MM.1S (cell line): ENCODE measurements at regions not wholly inside any gene's neighbourhood (a gene's known extent, or its start where the extent isn't known, plus 50 kb on each side); places are given as distances from the start of the nearest gene placed in this dataset.
"Not testable (repeated sequence)": the region's sequence is repeated elsewhere in the genome, so short reads cannot be mapped to it uniquely, and the experiment has no call there.

ENCODE experiments used
- DNase-seq: peaks from one replicate; pipeline ENCODE4 v3.0.0-alpha.2; 2015
- H2AFZ ChIP-seq: fragments of 300-600 bp; sonication (generic); 2 replicates; pipeline ENCODE4 v1.6.0; 2016; ENCODE audit warnings: antibody characterized with exemption, low read length
- H3F3A ChIP-seq: fragments of 300-600 bp; sonication (generic); 2 replicates; pipeline ENCODE4 v1.6.1; 2016; ENCODE audit warnings: mild to moderate bottlenecking, antibody characterized with exemption, low read length, moderate library complexity, mixed read lengths; ENCODE audit not compliant: insufficient read depth
- H3K27ac ChIP-seq: fragments of 300-600 bp; sonication (generic); 2 replicates; pipeline ENCODE4 v1.5.1; 2016; ENCODE audit warnings: mild to moderate bottlenecking, low read length
- H3K27me3 ChIP-seq: fragments of 300-600 bp; sonication (generic); replicated peaks from 2 replicates; pipeline ENCODE4 v1.6.0; 2016; ENCODE audit warnings: low read length; ENCODE audit not compliant: insufficient read depth
- H3K36me3 ChIP-seq: fragments of 300-600 bp; sonication (generic); replicated peaks from 2 replicates; pipeline ENCODE4 v1.6.1; 2016; ENCODE audit warnings: mild to moderate bottlenecking, low read length, mixed read lengths; ENCODE audit not compliant: insufficient read depth
- H3K4me1 ChIP-seq: fragments of 300-600 bp; sonication (generic); 2 replicates; pipeline ENCODE4 v1.6.1; 2016; ENCODE audit warnings: low read length, mixed read lengths
- H3K4me2 ChIP-seq: fragments of 300-600 bp; sonication (generic); 2 replicates; pipeline ENCODE4 v1.6.0; 2016; ENCODE audit warnings: low read depth, low read length
- H3K4me3 ChIP-seq: fragments of 300-600 bp; sonication (generic); 2 replicates; pipeline ENCODE4 v1.5.1; 2016; ENCODE audit warnings: low read length, mixed read lengths
- H3K79me2 ChIP-seq: fragments of 300-600 bp; sonication (generic); 2 replicates; pipeline ENCODE4 v1.6.1; 2016; ENCODE audit warnings: mixed run types, low read length, mixed read lengths
- H3K9ac ChIP-seq: fragments of 300-600 bp; sonication (generic); 2 replicates; pipeline ENCODE4 v1.6.1; 2016; ENCODE audit warnings: low read length, mixed read lengths
- H3K9me2 ChIP-seq: fragments of 300-600 bp; sonication (generic); replicated peaks from 2 replicates; pipeline ENCODE4 v1.6.1; 2016; ENCODE audit warnings: mild to moderate bottlenecking, low read length, mixed read lengths; ENCODE audit not compliant: insufficient read depth
- H3K9me3 ChIP-seq: fragments of 300-600 bp; sonication (generic); replicated peaks from 2 replicates; pipeline ENCODE4 v1.6.1; 2016; ENCODE audit warnings: mild to moderate bottlenecking, low read length, mixed read lengths; ENCODE audit not compliant: insufficient read depth
- H4K20me1 ChIP-seq: fragments of 300-600 bp; sonication (generic); 2 replicates; pipeline ENCODE4 v1.6.1; 2016; ENCODE audit warnings: mild to moderate bottlenecking, low read length, moderate library complexity, mixed read lengths; ENCODE audit not compliant: insufficient read depth
- EZH2 ChIP-seq: fragments of 300-600 bp; sonication (generic); optimal IDR thresholded peaks from 2 replicates; pipeline ENCODE3; 2017; ENCODE audit warnings: low read depth, mild to moderate bottlenecking, antibody characterized with exemption, low read length, mixed read lengths
- EZH2phosphoT487 ChIP-seq: fragments of 300-600 bp; sonication (generic); IDR thresholded peaks from 2 replicates; pipeline ENCODE4 v1.6.1; 2018; ENCODE audit warnings: antibody characterized with exemption, low read length
- TF ChIP-seq, protein P1 (sequence below): fragments of 300-600 bp; sonication (generic); IDR thresholded peaks from 2 replicates; pipeline ENCODE4 v1.5.1; 2016; ENCODE audit warnings: antibody characterized with exemption, low read length, mixed read lengths

- peak overlapping the region; percentile 11; the same call in 1 of the 2 replicates for H3K4me2 ChIP-seq
- no peaks in the 10 kb centered on the region for H3F3A ChIP-seq
- H3K4me1 ChIP-seq, result peaks cover 18% of the 10 kb centered on the region
- 0 out of 2 replicates have a peak overlapping the region, but pooled peaks have one; percentile 36 for H2AFZ ChIP-seq
- H3K9me2 ChIP-seq, result no peaks in the 10 kb centered on the region
- peak overlapping the region; percentile 23; the same call in 1 of the 2 replicates for H3K27ac ChIP-seq
- H3K27me3 ChIP-seq, result no peaks in the 10 kb centered on the region
- no peaks in the 10 kb centered on the region for H3K36me3 ChIP-seq
- no peak overlapping the region for H3K4me3 ChIP-seq
- H3K9me3 ChIP-seq, result no peaks in the 10 kb centered on the region
- TF ChIP-seq, protein P1, sequence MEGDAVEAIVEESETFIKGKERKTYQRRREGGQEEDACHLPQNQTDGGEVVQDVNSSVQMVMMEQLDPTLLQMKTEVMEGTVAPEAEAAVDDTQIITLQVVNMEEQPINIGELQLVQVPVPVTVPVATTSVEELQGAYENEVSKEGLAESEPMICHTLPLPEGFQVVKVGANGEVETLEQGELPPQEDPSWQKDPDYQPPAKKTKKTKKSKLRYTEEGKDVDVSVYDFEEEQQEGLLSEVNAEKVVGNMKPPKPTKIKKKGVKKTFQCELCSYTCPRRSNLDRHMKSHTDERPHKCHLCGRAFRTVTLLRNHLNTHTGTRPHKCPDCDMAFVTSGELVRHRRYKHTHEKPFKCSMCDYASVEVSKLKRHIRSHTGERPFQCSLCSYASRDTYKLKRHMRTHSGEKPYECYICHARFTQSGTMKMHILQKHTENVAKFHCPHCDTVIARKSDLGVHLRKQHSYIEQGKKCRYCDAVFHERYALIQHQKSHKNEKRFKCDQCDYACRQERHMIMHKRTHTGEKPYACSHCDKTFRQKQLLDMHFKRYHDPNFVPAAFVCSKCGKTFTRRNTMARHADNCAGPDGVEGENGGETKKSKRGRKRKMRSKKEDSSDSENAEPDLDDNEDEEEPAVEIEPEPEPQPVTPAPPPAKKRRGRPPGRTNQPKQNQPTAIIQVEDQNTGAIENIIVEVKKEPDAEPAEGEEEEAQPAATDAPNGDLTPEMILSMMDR, result no peak
- TF ChIP-seq EZH2 (no peak), EZH2phosphoT487 (no peak)
- no peaks in the 10 kb centered on the region for H4K20me1 ChIP-seq
- DNase-seq, result peak; percentile 45
- H3K9ac ChIP-seq, result no peak overlapping the region
- no peaks in the 10 kb centered on the region for H3K79me2 ChIP-seq
These were observed 908.4 kb upstream of the CRIM1 start for GRCh38 chr2:35447215-35447614.

- H3K9ac ChIP-seq, result no peak overlapping the region
- H3F3A ChIP-seq, result no peaks in the 10 kb centered on the region
- no peaks in the 10 kb centered on the region for H3K79me2 ChIP-seq
- no peak overlapping the region for H2AFZ ChIP-seq
- no peaks in the 10 kb centered on the region for H3K9me2 ChIP-seq
- no peaks in the 10 kb centered on the region for H3K36me3 ChIP-seq
- H3K9me3 ChIP-seq, result no peaks in the 10 kb centered on the region
- peaks cover 18% of the 10 kb centered on the region for H3K4me1 ChIP-seq
- no peak overlapping the region for H3K4me3 ChIP-seq
- H4K20me1 ChIP-seq, result no peaks in the 10 kb centered on the region
- peak overlapping the region; percentile 8; the same call in 1 of the 2 replicates for H3K4me2 ChIP-seq
- no peaks in the 10 kb centered on the region for H3K27me3 ChIP-seq
- DNase-seq, result no peak
- H3K27ac ChIP-seq, result no peak overlapping the region; the same call in 1 of the 2 replicates
- TF ChIP-seq EZH2, result no peak
- no peak for TF ChIP-seq EZH2phosphoT487
- TF ChIP-seq, protein P1, result no peak
These were observed 912.5 kb upstream of the CRIM1 start for GRCh38 chr2:35443087-35443486.

DNA sequence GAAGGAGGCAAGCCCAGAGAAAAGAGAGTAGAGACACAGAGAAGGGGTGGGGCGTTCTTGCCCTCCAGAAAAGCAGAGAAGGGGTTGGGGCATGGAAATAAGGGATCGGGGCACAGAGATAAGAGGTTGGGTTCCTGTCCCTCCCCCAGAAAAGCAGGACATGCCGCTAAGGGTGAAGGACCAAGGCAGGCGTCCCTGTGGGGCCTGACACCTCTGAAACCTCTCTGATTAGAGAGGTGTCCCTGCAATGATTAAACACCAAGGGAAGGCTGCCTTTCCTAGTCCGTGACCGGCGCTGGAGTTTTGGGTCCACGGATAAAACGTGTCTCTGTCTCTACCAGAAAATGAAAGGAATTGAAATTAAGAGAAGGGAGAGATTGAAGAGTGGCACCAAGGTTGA is 914.0 kb upstream of the CRIM1 start:
- not testable (repeated sequence) for H3K79me2 ChIP-seq, H3F3A ChIP-seq, H3K27me3 ChIP-seq, H3K9ac ChIP-seq, H3K36me3 ChIP-seq, H4K20me1 ChIP-seq, H3K9me2 ChIP-seq, DNase-seq, H3K27ac ChIP-seq, H3K4me2 ChIP-seq, H2AFZ ChIP-seq, H3K4me3 ChIP-seq, H3K9me3 ChIP-seq
- H3K4me1 ChIP-seq, result peaks cover 12% of the 10 kb centered on the region

DNA sequence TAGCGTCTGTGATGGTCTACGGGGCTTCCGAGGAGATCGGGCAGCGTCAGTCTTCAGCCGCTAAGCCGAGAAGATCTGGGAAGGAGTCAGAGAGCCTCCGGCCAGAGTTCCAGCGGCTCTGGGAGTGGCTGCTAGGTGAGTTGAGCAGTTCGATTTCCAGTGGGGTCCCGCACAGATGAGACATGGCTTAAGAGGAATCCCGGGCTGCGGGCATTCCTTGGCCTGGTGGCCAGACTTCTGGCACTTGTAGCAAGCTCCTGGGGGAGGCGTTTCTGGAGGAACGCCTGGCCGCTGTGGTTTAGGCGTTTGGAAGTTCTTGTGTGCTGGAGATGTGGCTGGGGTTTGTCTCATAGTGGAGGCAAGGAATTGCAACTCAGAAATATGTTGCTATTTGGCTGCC is 915.3 kb upstream of the CRIM1 start:
- not testable (repeated sequence) for H3K4me3 ChIP-seq, H3K79me2 ChIP-seq, H3K27me3 ChIP-seq

DNA sequence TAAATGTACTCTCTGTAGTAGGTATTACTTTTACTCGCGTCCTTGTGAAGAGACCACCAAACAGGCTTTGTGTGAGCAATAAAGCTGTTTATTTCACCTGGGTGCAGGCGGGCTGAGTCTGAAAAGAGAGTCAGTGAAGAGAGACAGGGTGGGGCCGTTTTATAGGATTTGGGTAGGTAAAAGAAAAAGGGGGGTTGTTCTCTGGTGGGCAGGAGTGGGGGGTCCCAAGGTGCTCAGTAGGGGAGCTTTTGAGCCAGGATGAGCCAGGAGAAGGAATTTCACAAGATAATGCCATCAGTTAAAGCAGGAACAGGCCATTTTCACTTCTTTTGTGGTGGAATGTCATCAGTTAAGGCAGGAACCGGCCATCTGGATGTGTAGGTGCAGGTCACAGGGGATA is 918.7 kb upstream of the CRIM1 start:
- not testable (repeated sequence) for H2AFZ ChIP-seq, H3F3A ChIP-seq, H3K79me2 ChIP-seq, H3K27ac ChIP-seq, H3K36me3 ChIP-seq, H3K4me2 ChIP-seq, H3K4me3 ChIP-seq, H3K27me3 ChIP-seq, H4K20me1 ChIP-seq, H3K9me2 ChIP-seq, H3K9me3 ChIP-seq, H3K4me1 ChIP-seq, DNase-seq, H3K9ac ChIP-seq

More for the DNA sequence above, 915.3 kb upstream of the CRIM1 start:
- not testable (repeated sequence) for DNase-seq, H3K9me3 ChIP-seq, H3K9ac ChIP-seq, H2AFZ ChIP-seq, H4K20me1 ChIP-seq, H3F3A ChIP-seq, H3K27ac ChIP-seq, H3K9me2 ChIP-seq, H3K4me2 ChIP-seq, H3K36me3 ChIP-seq
- H3K4me1 ChIP-seq, result peaks cover 12% of the 10 kb centered on the region
